ENCODE measurements at regions not wholly inside any gene's neighbourhood (a gene's known extent, or its start where the extent isn't known, plus 50 kb on each side); places are given as distances from the start of the nearest gene placed in this dataset.
"Not testable (repeated sequence)": the region's sequence is repeated elsewhere in the genome, so short reads cannot be mapped to it uniquely, and the experiment has no call there.

GRCh38 chr6:106857771-106858652 lies 116.5 kb downstream of the CD24 start:
- Histone ChIP-seq H4K91ac (ENCODE audit: low read depth, low read length, poor library complexity) (no peak overlapping the region), H3K4me2 (ENCODE audit: insufficient read depth, low read length, poor library complexity, severe bottlenecking) (no peak overlapping the region), H3K79me1 (ENCODE audit: low read depth, low read length) (no peaks in the 10 kb centered on the region), H3K14ac (ENCODE audit: low read length) (no peak overlapping the region), H3K18ac (ENCODE audit: low read length) (no peak overlapping the region), H3K4me1 (ENCODE audit: control insufficient read depth in 2 of 2, insufficient read depth in 1 of 2, low read depth in 1 of 2, low read length in 2 of 2) (no peaks in the 10 kb centered on the region), H3K36me3 (replicated peaks in 1 of 2; ENCODE audit: control insufficient read depth in 2 of 2, insufficient read depth in 2 of 2, low read length in 2 of 2) (no peaks in the 10 kb centered on the region), H3K9me3 (replicated peaks in 1 of 2; ENCODE audit: control insufficient read depth in 2 of 2, insufficient read depth in 1 of 2, low read depth in 1 of 2, low read length in 2 of 2) (peaks cover 0 to 7% of the 10 kb centered on the region in 2 donors), H2BK5ac (ENCODE audit: low read length) (no peak overlapping the region), H2AFZ (ENCODE audit: low read length) (no peak overlapping the region), H3K27ac (replicated peaks; ENCODE audit: low read length) (no peak overlapping the region), H2BK120ac (ENCODE audit: low read depth, low read length) (no peak overlapping the region), H2BK15ac (ENCODE audit: low read length) (no peak overlapping the region), H3K23ac (ENCODE audit: low read depth, low read length, poor library complexity) (no peak overlapping the region), H3K9ac (ENCODE audit: low read depth, low read length, poor library complexity) (no peak overlapping the region), H2BK12ac (ENCODE audit: low read length) (no peak overlapping the region), H2AK5ac (ENCODE audit: low read depth, low read length) (no peak overlapping the region), H3K4ac (ENCODE audit: low read length) (no peak overlapping the region), H3K4me3 (ENCODE audit: low read length in 2 of 2) (no peak overlapping the region), H4K8ac (ENCODE audit: low read depth, low read length) (no peak overlapping the region), H3K27me3 (ENCODE audit: control insufficient read depth in 3 of 3, insufficient read depth in 3 of 3, low read depth in 1 of 3, low read length in 3 of 3) (no peaks in the 10 kb centered on the region)
- DNase-seq (ENCODE audit: low spot score): no peak
- WGBS, 2 donors (ENCODE audit: extremely low coverage in 2 of 2, insufficient read length in 2 of 2, insufficient replicate concordance in 1 of 2): no CpG with 5 or more reads among the region's 9 CpGs

- H2BK12ac ChIP-seq (ENCODE audit: low read length); H3K4me3 ChIP-seq (ENCODE audit: low read length in 2 of 2); H3K27ac ChIP-seq (replicated peaks; ENCODE audit: low read length); H2AK5ac ChIP-seq (ENCODE audit: low read depth, low read length); H2BK15ac ChIP-seq (ENCODE audit: low read length); H3K36me3 ChIP-seq (replicated peaks in 1 of 2; ENCODE audit: control insufficient read depth in 2 of 2, insufficient read depth in 2 of 2, low read length in 2 of 2); H3K4me1 ChIP-seq (ENCODE audit: control insufficient read depth in 2 of 2, insufficient read depth in 1 of 2, low read depth in 1 of 2, low read length in 2 of 2); H3K14ac ChIP-seq (ENCODE audit: low read length); H3K18ac ChIP-seq (ENCODE audit: low read length); DNase-seq (ENCODE audit: low spot score); H3K79me1 ChIP-seq (ENCODE audit: low read depth, low read length); H3K4me2 ChIP-seq (ENCODE audit: insufficient read depth, low read length, poor library complexity, severe bottlenecking); H3K23ac ChIP-seq (ENCODE audit: low read depth, low read length, poor library complexity); H2BK5ac ChIP-seq (ENCODE audit: low read length); H2BK120ac ChIP-seq (ENCODE audit: low read depth, low read length); H4K8ac ChIP-seq (ENCODE audit: low read depth, low read length); H2AFZ ChIP-seq (ENCODE audit: low read length); H3K9ac ChIP-seq (ENCODE audit: low read depth, low read length, poor library complexity); H3K9me3 ChIP-seq (replicated peaks in 1 of 2; ENCODE audit: control insufficient read depth in 2 of 2, insufficient read depth in 1 of 2, low read depth in 1 of 2, low read length in 2 of 2); H3K4ac ChIP-seq (ENCODE audit: low read length); H4K91ac ChIP-seq (ENCODE audit: low read depth, low read length, poor library complexity); H3K27me3 ChIP-seq (ENCODE audit: control insufficient read depth in 3 of 3, insufficient read depth in 3 of 3, low read depth in 1 of 3, low read length in 3 of 3): not testable (repeated sequence)
- WGBS, 2 donors (ENCODE audit: extremely low coverage in 2 of 2, insufficient read length in 2 of 2, insufficient replicate concordance in 1 of 2): no CpG with 5 or more reads among the region's 2 CpGs
Observed at GRCh38 chr6:106857310-106857709, 117.2 kb downstream of the CD24 start.

GRCh38 chr6:106856227-106856874 lies 118.2 kb downstream of the CD24 start:
- Histone ChIP-seq H3K9ac (ENCODE audit: low read depth, low read length, poor library complexity) (no peak overlapping the region), H3K14ac (ENCODE audit: low read length) (no peak overlapping the region), H3K36me3 (replicated peaks in 1 of 2; ENCODE audit: control insufficient read depth in 2 of 2, insufficient read depth in 2 of 2, low read length in 2 of 2) (no peaks in the 10 kb centered on the region), H4K91ac (ENCODE audit: low read depth, low read length, poor library complexity) (no peak overlapping the region), H3K27ac (replicated peaks; ENCODE audit: low read length) (no peak overlapping the region), H3K27me3 (ENCODE audit: control insufficient read depth in 3 of 3, insufficient read depth in 3 of 3, low read depth in 1 of 3, low read length in 3 of 3) (peaks cover 0 to 3% (median 0%) of the 10 kb centered on the region in 3 experiments), H2BK12ac (ENCODE audit: low read length) (no peak overlapping the region), H2BK120ac (ENCODE audit: low read depth, low read length) (no peak overlapping the region), H2AK5ac (ENCODE audit: low read depth, low read length) (no peak overlapping the region), H2BK15ac (ENCODE audit: low read length) (no peak overlapping the region), H2BK5ac (ENCODE audit: low read length) (no peak overlapping the region), H3K4me2 (ENCODE audit: insufficient read depth, low read length, poor library complexity, severe bottlenecking) (no peak overlapping the region), H4K8ac (ENCODE audit: low read depth, low read length) (no peak overlapping the region), H3K23ac (ENCODE audit: low read depth, low read length, poor library complexity) (no peak overlapping the region), H3K18ac (ENCODE audit: low read length) (no peak overlapping the region), H3K4ac (ENCODE audit: low read length) (no peak overlapping the region), H2AFZ (ENCODE audit: low read length) (no peak overlapping the region), H3K4me1 (ENCODE audit: control insufficient read depth in 2 of 2, insufficient read depth in 1 of 2, low read depth in 1 of 2, low read length in 2 of 2) (no peaks in the 10 kb centered on the region), H3K79me1 (ENCODE audit: low read depth, low read length) (no peaks in the 10 kb centered on the region), H3K9me3 (replicated peaks in 1 of 2; ENCODE audit: control insufficient read depth in 2 of 2, insufficient read depth in 1 of 2, low read depth in 1 of 2, low read length in 2 of 2) (peaks cover 0 to 12% of the 10 kb centered on the region in 2 donors), H3K4me3 (ENCODE audit: low read length in 2 of 2) (no peak overlapping the region)
- no peak for DNase-seq (ENCODE audit: low spot score)
- no CpG with 5 or more reads among the region's 9 CpGs for WGBS, 2 donors (ENCODE audit: extremely low coverage in 2 of 2, insufficient read length in 2 of 2, insufficient replicate concordance in 1 of 2)

- Histone ChIP-seq H3K27ac (replicated peaks; ENCODE audit: low read length) (no peak overlapping the region), H3K9me3 (replicated peaks in 1 of 2; ENCODE audit: control insufficient read depth in 2 of 2, insufficient read depth in 1 of 2, low read depth in 1 of 2, low read length in 2 of 2) (peaks cover 0 to 8% of the 10 kb centered on the region in 2 donors), H2AFZ (ENCODE audit: low read length) (no peak overlapping the region), H4K91ac (ENCODE audit: low read depth, low read length, poor library complexity) (no peak overlapping the region), H3K18ac (ENCODE audit: low read length) (no peak overlapping the region), H4K8ac (ENCODE audit: low read depth, low read length) (no peak overlapping the region), H2BK12ac (ENCODE audit: low read length) (no peak overlapping the region), H3K4me2 (ENCODE audit: insufficient read depth, low read length, poor library complexity, severe bottlenecking) (no peak overlapping the region), H2BK120ac (ENCODE audit: low read depth, low read length) (no peak overlapping the region), H3K4me1 (ENCODE audit: control insufficient read depth in 2 of 2, insufficient read depth in 1 of 2, low read depth in 1 of 2, low read length in 2 of 2) (no peaks in the 10 kb centered on the region), H2BK5ac (ENCODE audit: low read length) (no peak overlapping the region), H3K9ac (ENCODE audit: low read depth, low read length, poor library complexity) (no peak overlapping the region), H3K4ac (ENCODE audit: low read length) (no peak overlapping the region), H3K23ac (ENCODE audit: low read depth, low read length, poor library complexity) (no peak overlapping the region), H2BK15ac (ENCODE audit: low read length) (no peak overlapping the region), H2AK5ac (ENCODE audit: low read depth, low read length) (no peak overlapping the region), H3K36me3 (replicated peaks in 1 of 2; ENCODE audit: control insufficient read depth in 2 of 2, insufficient read depth in 2 of 2, low read length in 2 of 2) (no peaks in the 10 kb centered on the region), H3K4me3 (ENCODE audit: low read length in 2 of 2) (no peak overlapping the region), H3K27me3 (ENCODE audit: control insufficient read depth in 3 of 3, insufficient read depth in 3 of 3, low read depth in 1 of 3, low read length in 3 of 3) (peaks cover 0 to 3% (median 0%) of the 10 kb centered on the region in 3 experiments), H3K79me1 (ENCODE audit: low read depth, low read length) (no peaks in the 10 kb centered on the region), H3K14ac (ENCODE audit: low read length) (no peak overlapping the region)
- DNase-seq (ENCODE audit: low spot score): no peak
- no CpG with 5 or more reads among the region's 4 CpGs for WGBS, 2 donors (ENCODE audit: extremely low coverage in 2 of 2, insufficient read length in 2 of 2, insufficient replicate concordance in 1 of 2)
Observed at GRCh38 chr6:106855117-106855516, 119.4 kb downstream of the CD24 start.

Measured in neuronal stem cell (in vitro differentiated cells).